OCI-LY1 (cell line): ENCODE measurements at regions not wholly inside any gene's neighbourhood (a gene's known extent, or its start where the extent isn't known, plus 50 kb on each side); places are given as distances from the start of the nearest gene placed in this dataset.
"Not testable (repeated sequence)": the region's sequence is repeated elsewhere in the genome, so short reads cannot be mapped to it uniquely, and the experiment has no call there.

Experiments
- H2AFZ ChIP-seq: fragments of 200-600 bp; sonication (generic), shearing (Covaris generic); 2 replicates; pipeline ENCODE4 v1.6.0; 2014; ENCODE audit warnings: antibody characterized with exemption, mild to moderate bottlenecking, low read length
- H3F3A ChIP-seq: fragments of 200-600 bp; sonication (generic), shearing (Covaris generic); 2 replicates; pipeline ENCODE4 v1.6.0; 2014; ENCODE audit warnings: mild to moderate bottlenecking, antibody characterized with exemption, low read length, moderate library complexity; ENCODE audit not compliant: insufficient read depth
- H3K27ac ChIP-seq: fragments of 200-600 bp; sonication (generic); 2 replicates; pipeline ENCODE4 v1.5.1; 2014; ENCODE audit warnings: low read length, mixed run types, mild to moderate bottlenecking, low read depth; ENCODE audit not compliant: poor library complexity, severe bottlenecking
- H3K27me3 ChIP-seq: fragments of 200-600 bp; sonication (generic); 2 replicates; pipeline ENCODE4 v1.6.0; 2014; ENCODE audit warnings: antibody characterized with exemption, mild to moderate bottlenecking, low read length, moderate library complexity; ENCODE audit not compliant: insufficient read depth
- H3K36me3 ChIP-seq: fragments of 200-600 bp; sonication (generic); 2 replicates; pipeline ENCODE4 v1.6.1; 2014; ENCODE audit warnings: mild to moderate bottlenecking, antibody characterized with exemption, low read length, moderate library complexity, mixed read lengths; ENCODE audit not compliant: insufficient read depth
- H3K4me1 ChIP-seq: fragments of 200-600 bp; sonication (generic); 2 replicates; pipeline ENCODE4 v1.5.1; 2014; ENCODE audit warnings: mild to moderate bottlenecking, low read length, moderate library complexity; ENCODE audit not compliant: insufficient read depth, severe bottlenecking
- H3K4me2 ChIP-seq: fragments of 200-600 bp; sonication (generic), shearing (Covaris generic); 2 replicates; pipeline ENCODE4 v1.6.1; 2014; ENCODE audit warnings: low read length
- H3K4me3 ChIP-seq: fragments of 200-600 bp; sonication (generic); 2 replicates; pipeline ENCODE4 v1.5.1; 2014; ENCODE audit warnings: low read length, low read depth, mild to moderate bottlenecking, mixed read lengths; ENCODE audit not compliant: poor library complexity, severe bottlenecking
- H3K79me2 ChIP-seq: fragments of 200-600 bp; shearing (Covaris generic); 2 replicates; pipeline ENCODE4 v1.6.1; 2016; ENCODE audit warnings: mixed run types, low read length, mixed read lengths; ENCODE audit not compliant: insufficient read depth
- H3K9ac ChIP-seq: fragments of 200-600 bp; sonication (generic), shearing (Covaris generic); 2 replicates; pipeline ENCODE4 v1.6.1; 2014; ENCODE audit warnings: mild to moderate bottlenecking, low read length, mixed read lengths
- H3K9me2 ChIP-seq: fragments of 200-600 bp; sonication (generic), shearing (Covaris generic); 2 replicates; pipeline ENCODE4 v1.6.1; 2014; ENCODE audit warnings: low read depth, mild to moderate bottlenecking, low read length, mixed read lengths
- H3K9me3 ChIP-seq: fragments of 200-600 bp; shearing (Covaris generic); 2 replicates; pipeline ENCODE4 v1.6.1; 2014; ENCODE audit warnings: low read length, mixed read lengths
- H4K20me1 ChIP-seq: fragments of 200-600 bp; sonication (generic), shearing (Covaris generic); 2 replicates; pipeline ENCODE4 v1.6.0; 2016; ENCODE audit warnings: mild to moderate bottlenecking, low read length; ENCODE audit not compliant: insufficient read depth
- EZH2 ChIP-seq: fragments of 200-600 bp; sonication (generic), shearing (Covaris generic); IDR thresholded peaks from 2 replicates; pipeline ENCODE4 v1.8.0; 2017; ENCODE audit warnings: borderline replicate concordance, mixed run types, mild to moderate bottlenecking, antibody characterized with exemption, low read length, moderate library complexity, mixed read lengths
- TF ChIP-seq, protein P1 (sequence below): fragments of 200-600 bp; sonication (generic), shearing (Covaris generic); IDR thresholded peaks from 2 replicates; pipeline ENCODE4 v1.5.1; 2017; ENCODE audit warnings: mild to moderate bottlenecking, antibody characterized with exemption, low read length, moderate library complexity, mixed read lengths

DNA sequence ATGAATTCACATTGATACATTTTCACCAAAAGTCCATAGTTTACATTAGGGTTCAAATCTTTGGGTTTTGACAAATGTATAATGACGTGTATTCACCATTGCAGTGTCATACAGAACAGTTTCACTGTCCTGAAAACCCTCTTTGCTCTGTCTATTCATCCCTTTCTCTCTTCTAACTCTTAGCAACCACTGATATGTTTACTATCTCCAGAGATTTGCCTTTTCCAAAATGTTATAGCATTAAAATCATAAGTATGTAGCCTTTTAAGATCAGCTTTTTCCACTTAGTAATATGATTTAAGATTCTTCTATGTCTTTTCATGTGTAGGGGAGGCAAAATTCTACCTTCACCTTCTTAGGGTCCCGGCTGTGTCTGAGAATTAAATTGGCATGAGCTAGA lies 203.8 kb downstream of the TPRG1 start:
- H4K20me1 ChIP-seq = no peaks in the 10 kb centered on the region
- H3K27me3 ChIP-seq = no peaks in the 10 kb centered on the region
- no peak overlapping the region for H3K4me2 ChIP-seq
- no peak overlapping the region for H3K4me3 ChIP-seq
- no peaks in the 10 kb centered on the region for H3K4me1 ChIP-seq
- H3K27ac ChIP-seq = no peak overlapping the region
- no peaks in the 10 kb centered on the region for H3K36me3 ChIP-seq
- no peaks in the 10 kb centered on the region for H3K79me2 ChIP-seq
- no peak overlapping the region for H2AFZ ChIP-seq
- no peaks in the 10 kb centered on the region for H3K9me3 ChIP-seq
- no peak overlapping the region for H3K9ac ChIP-seq
- H3F3A ChIP-seq = no peaks in the 10 kb centered on the region
- TF ChIP-seq EZH2 = no peak
- TF ChIP-seq, protein P1, sequence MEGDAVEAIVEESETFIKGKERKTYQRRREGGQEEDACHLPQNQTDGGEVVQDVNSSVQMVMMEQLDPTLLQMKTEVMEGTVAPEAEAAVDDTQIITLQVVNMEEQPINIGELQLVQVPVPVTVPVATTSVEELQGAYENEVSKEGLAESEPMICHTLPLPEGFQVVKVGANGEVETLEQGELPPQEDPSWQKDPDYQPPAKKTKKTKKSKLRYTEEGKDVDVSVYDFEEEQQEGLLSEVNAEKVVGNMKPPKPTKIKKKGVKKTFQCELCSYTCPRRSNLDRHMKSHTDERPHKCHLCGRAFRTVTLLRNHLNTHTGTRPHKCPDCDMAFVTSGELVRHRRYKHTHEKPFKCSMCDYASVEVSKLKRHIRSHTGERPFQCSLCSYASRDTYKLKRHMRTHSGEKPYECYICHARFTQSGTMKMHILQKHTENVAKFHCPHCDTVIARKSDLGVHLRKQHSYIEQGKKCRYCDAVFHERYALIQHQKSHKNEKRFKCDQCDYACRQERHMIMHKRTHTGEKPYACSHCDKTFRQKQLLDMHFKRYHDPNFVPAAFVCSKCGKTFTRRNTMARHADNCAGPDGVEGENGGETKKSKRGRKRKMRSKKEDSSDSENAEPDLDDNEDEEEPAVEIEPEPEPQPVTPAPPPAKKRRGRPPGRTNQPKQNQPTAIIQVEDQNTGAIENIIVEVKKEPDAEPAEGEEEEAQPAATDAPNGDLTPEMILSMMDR = no peak
- no peaks in the 10 kb centered on the region for H3K9me2 ChIP-seq

DNA sequence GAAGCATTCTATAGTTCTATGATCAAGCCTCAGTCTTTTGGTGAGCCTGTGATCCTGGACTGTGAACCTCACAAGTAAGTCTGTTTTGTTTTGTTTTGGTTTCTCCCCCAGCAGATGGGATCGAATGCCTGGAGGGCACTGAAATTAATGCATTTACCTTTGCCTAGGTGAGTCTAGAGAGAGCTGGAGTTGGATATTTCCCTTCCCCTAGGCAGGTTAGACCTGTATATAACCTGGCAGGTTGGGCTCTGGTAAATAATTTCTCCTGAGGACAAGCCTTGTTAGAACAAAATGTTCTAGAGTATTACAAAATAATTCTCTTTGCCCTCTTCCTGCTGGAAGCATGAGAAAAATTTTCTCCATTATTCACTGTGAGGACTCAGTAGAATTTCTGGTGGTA lies 211.9 kb downstream of the TPRG1 start:
- no peak overlapping the region for H3K4me3 ChIP-seq
- H4K20me1 ChIP-seq = no peaks in the 10 kb centered on the region; the same call in 1 of the 2 replicates
- TF ChIP-seq, protein P1 = no peak
- TF ChIP-seq EZH2 = no peak
- no peaks in the 10 kb centered on the region for H3K9me2 ChIP-seq
- no peak overlapping the region for H3K27ac ChIP-seq
- no peak overlapping the region for H3K4me2 ChIP-seq
- no peaks in the 10 kb centered on the region for H3K36me3 ChIP-seq
- H3K9ac ChIP-seq = no peak overlapping the region
- no peaks in the 10 kb centered on the region for H3K79me2 ChIP-seq
- H3K27me3 ChIP-seq = no peaks in the 10 kb centered on the region
- no peaks in the 10 kb centered on the region for H3F3A ChIP-seq
- H2AFZ ChIP-seq = no peak overlapping the region
- no peaks in the 10 kb centered on the region for H3K9me3 ChIP-seq
- no peaks in the 10 kb centered on the region for H3K4me1 ChIP-seq

DNA sequence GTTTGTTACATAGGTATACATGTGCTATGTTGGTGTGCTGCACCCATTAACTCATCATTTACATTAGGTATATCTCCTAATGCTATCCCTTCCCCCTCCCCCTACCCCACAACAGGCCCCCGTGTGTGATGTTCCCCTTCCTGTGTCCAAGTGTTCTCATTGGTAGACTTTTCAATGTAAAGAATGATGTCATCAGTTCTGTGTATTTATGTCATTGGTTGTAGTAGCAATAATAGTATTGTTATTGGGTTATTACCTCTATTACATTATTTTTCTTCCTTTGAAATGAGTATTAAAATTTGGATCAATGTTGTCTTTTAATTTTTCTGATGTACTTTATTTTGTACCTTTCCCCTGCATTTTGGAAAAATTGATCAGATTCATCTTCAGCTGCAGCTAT lies 214.1 kb downstream of the TPRG1 start:
- not testable (repeated sequence) for H3K9ac ChIP-seq, H2AFZ ChIP-seq, H3K79me2 ChIP-seq, H3K27ac ChIP-seq, H3K9me3 ChIP-seq, H3K9me2 ChIP-seq, H3K36me3 ChIP-seq, H4K20me1 ChIP-seq, H3K4me1 ChIP-seq, H3K27me3 ChIP-seq, H3K4me3 ChIP-seq, H3F3A ChIP-seq, H3K4me2 ChIP-seq

DNA sequence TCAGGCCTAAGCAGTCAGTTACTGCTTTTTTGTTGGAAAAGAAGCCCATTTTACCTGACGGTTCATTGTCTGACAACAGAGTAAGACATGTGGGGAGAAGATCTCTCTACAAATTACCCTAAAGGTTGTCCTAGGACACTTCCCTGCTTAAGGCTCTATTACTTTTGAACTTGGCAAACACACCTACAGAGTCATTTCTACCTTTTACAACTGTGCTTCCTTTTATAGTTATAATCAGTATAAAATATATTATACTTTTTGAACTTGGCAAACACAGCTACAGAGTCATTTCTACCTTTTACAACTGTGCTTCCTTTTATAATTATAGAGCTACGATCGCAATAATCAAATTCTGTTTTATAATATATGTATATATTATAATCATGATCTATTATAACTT lies 215.0 kb downstream of the TPRG1 start:
- no peaks in the 10 kb centered on the region for H3K9me3 ChIP-seq
- H2AFZ ChIP-seq = no peak overlapping the region
- no peak overlapping the region for H3K9ac ChIP-seq
- no peak overlapping the region for H3K4me3 ChIP-seq
- no peaks in the 10 kb centered on the region for H3F3A ChIP-seq
- H3K27ac ChIP-seq = no peak overlapping the region
- TF ChIP-seq EZH2 = no peak
- TF ChIP-seq, protein P1 = no peak
- H3K4me1 ChIP-seq = no peaks in the 10 kb centered on the region
- H3K27me3 ChIP-seq = no peaks in the 10 kb centered on the region
- H4K20me1 ChIP-seq = no peaks in the 10 kb centered on the region; the same call in 1 of the 2 replicates
- H3K79me2 ChIP-seq = no peaks in the 10 kb centered on the region
- H3K4me2 ChIP-seq = no peak overlapping the region
- H3K36me3 ChIP-seq = no peaks in the 10 kb centered on the region
- no peaks in the 10 kb centered on the region for H3K9me2 ChIP-seq
